Hematopoietic multipotent progenitor cell (in vitro differentiated cells): ENCODE measurements at regions not wholly inside any gene's neighbourhood (a gene's known extent, or its start where the extent isn't known, plus 50 kb on each side); places are given as distances from the start of the nearest gene placed in this dataset.

Experiments
- DNase-seq, 3 donors: peaks; one replicate each; pipeline ENCODE4 v3.0.0-alpha.2; 2011 to 2015; ENCODE audit warnings: low read depth in 2 of 3, low spot score in 2 of 3

DNA sequence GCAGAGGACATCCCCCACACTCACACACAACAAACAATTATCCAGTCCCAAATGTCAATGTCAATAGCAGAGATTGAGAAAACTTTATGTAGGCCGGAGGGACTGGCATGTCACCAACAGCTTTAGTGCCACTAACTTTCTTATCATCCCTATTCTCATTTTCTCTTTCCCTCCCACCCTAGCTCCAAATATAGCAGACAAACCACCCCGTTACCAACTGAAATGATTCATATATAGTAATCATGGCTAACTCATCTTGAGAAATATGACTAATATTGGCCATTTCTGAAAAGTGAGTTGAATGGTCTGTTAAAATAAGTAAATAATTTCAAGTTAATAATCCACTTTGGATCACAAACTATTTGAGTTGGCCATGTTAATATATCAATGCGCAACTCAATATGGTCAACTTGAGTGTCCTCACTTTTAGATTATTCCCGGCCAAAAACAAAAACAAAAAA, 242.1 kb upstream of the RND3 start:
- no peak for DNase-seq

DNA sequence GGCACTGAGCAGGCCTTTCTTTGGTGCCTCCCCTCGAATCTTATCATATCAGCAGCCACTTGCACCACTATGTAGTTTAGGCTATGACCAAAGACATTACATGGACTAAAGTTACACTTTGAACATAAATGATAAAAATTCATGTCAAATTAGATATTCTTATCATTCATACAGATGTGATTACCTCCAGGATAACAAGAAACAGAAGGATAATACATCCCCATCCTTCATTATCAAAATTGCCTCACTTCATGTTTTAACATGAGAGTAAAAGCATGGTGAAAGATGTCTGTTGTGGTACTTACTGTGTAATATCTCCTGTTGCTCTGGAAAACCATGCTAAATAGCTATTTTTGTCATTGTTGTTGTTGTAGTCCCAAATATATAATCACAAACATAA, 230.8 kb upstream of the RND3 start:
- DNase-seq: no peak

DNA sequence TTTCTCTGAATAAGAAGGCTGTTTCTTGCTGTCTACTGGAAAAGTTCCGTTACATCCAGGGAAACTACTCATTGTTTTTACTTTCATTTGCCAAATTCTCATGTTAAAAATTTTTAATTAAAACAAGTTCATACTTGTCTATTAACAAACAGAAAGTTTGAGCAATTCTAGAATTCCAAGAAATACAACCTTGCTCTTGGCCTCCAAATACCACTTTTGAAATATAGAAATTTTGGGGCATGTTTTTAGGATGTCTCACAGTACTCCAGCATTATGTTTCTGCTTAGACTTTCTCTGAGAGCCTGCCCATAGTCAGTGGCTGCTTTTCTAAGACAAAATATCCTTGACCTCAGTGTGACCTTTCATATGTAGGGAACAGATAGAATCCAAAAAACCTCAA, 228.7 kb upstream of the RND3 start:
- DNase-seq: no peak

DNA sequence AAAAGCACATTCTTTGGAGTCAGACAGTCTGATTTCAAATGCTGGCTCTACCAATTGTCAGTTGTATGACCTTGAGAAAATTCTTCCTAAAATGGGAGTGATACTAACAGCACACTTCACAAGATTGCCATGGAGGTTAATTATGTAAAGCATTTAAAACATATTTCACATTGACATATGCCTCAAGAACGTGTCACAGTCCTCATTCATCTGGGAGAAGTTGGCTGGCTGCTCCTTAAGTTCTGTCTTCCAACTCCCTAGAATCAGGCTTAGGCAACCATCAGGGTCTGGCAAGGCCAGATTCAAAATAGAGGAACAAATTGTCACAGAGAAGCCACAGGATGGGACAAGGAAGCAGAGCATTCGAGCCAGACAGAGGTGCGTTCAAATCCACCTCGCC, 228.0 kb upstream of the RND3 start:
- no peak for DNase-seq

DNA sequence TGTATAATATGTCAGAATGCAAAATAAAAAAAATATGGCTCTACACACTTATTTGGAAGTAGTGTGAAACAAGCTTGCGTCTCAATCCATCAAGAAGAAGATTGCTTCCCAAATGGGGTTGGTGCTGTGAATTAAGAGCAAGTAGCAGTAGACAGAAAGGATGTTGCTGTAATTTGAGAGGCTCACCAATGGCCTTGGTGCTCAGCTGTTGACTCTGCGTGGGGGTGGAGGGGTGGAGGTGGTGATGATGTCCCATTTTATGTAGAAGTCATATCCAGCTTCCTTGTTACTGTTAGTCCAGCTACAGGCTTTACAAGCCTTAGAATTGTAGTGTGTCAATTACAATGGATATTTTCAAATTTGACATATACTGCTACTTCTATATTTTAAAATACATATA, 223.4 kb upstream of the RND3 start:
- DNase-seq: no peak

DNA sequence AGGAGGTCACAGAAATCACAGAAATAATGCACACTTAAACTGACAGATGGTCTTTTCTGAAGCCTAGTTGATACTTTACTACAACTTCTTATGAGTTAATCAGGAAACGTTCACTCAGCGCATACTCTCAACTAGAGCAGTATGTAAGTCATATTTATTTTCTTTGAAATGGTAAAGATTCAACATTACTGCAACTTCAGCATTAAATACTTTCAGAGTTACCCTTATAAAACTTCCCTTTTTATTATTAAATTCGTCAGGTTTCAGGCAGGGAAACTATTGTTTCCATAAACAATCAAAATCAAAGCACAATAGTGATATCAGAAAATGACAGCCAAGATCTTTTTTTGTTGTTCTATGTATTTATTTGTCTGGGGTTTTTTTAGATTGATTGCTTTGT, 222.6 kb upstream of the RND3 start:
- DNase-seq: no peak

DNA sequence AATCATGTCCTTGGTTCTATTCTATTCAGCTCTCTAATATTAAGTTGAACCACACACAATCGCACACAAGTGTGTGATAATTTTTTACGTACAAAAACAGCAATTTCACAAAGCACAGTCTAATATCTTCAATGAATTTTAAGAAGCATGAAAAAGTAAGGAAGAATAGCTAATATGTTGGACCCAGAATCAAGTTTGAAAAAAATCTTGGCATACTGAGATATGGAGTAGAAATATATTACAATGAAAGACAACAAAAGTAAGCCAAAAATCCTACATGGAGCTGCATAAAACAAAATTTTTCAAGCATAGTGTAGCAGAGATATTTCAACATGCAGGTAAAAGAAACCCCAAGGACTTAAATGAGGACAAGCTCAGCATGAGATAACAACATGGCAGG, 219.1 kb upstream of the RND3 start:
- no peak for DNase-seq

DNA sequence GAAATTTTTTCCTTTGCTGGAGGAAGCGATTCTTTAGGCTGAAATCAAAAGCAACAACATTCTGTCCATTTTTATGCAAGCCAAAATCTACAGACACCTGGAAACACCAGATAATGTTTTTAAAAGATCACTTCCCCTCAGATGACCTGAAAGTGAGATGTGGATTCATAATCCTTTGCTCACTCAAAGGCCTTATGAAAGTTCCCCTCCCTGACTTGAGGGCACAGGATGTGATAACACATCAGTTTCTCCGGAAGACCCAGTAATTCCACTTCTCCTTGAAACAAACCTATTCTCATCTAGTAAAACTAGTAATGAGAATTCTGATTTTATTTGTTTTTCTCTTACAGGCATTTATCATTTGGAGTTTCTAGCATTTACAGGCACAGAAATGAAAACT, 218.3 kb upstream of the RND3 start:
- DNase-seq: no peak

DNA sequence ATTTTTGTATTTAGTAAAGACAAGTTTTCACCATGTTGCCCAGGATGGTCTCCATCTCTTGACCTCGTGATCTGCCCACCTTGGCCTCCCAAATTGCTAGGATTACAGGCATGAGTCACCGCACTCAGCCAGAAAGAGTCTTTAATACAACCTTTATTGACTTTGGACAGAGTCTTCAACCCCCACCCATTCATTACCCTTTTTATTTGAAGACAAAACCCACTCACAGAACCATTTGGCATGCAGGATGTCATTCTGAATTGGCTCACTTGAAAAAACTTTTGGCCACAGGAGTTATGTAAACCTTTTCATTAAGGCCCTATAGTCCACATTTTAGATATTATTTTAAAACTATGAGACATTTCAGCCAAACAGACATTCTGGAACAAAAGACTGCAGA, 217.9 kb upstream of the RND3 start:
- DNase-seq: no peak

DNA sequence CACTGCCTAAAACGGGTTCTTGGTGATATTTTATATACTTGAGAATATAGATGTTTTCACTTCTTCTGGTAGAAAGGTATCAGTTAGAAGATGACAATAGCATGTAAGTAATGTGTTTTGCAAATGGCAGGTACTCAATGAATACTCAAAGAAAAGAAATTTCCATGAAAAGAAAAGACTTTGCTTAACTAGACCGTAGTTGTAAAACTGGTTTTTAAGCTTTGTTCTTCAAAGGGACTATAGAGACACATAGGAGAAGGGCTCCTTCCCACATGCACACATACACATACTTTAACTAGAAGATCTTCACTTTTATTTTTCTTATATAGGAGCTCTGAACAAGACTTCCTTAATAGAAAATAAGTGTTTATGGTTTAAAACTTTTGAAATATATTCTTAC, 215.3 kb upstream of the RND3 start:
- no peak for DNase-seq

DNA sequence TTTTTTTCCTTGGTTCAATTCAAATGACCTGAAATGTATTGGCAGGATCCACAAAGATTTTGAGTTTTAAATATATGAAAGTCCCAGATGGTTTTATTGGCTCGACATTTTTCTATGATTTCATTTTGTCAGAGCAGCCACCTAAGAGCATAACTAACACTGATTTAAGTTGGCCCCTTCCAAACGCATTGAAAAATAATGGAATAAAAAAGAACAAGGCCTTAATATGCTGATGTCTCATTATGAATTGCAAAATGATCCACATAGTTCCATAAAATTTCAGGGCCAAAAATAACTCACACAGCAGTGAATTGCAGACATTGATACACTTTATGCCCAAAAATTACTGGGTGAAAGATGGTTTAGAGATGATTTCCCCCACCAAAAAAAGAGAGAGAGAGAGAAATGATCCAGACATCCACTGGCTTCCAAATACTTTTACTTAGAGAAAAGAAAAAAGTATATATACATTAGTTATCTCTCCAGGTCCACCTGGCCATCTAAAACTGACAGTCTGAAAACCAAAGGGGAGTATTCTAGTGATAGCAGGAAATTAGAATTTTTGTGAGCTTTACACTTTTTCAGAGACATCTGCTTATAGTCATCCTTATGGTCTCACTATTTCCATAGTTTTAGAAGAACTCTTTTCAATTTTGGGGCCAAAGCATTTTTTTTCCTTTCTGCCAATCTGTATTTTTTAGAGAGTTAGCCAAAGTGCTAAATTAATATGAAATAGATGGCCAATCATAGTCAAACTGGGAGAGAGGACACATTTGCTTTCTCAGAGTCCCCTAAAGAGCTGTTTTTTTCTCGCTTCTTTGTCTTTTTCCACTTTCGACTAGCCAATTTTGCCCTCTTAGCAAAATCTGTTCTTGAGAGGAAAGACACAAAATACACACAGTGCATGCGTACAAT, 213.5 kb upstream of the RND3 start:
- DNase-seq: no peak

DNA sequence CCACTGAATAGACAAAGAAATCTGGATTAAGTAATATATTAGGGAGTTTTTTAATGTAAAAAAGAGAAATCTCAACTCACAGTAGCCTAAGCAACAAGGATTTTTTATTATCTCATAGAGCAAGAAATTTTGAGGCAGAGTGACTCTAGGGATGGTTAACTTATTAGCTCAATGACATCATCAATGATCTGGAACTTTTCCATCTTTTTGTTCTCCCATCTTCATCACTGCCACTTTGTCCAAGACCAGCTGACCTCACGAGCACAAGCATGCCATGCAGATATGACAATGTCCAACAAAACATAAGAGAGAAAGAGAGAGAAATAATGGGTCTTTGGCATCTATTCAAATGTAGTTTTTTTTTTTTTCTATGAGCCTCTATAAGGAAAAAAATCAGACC, 211.8 kb upstream of the RND3 start:
- DNase-seq: no peak

DNA sequence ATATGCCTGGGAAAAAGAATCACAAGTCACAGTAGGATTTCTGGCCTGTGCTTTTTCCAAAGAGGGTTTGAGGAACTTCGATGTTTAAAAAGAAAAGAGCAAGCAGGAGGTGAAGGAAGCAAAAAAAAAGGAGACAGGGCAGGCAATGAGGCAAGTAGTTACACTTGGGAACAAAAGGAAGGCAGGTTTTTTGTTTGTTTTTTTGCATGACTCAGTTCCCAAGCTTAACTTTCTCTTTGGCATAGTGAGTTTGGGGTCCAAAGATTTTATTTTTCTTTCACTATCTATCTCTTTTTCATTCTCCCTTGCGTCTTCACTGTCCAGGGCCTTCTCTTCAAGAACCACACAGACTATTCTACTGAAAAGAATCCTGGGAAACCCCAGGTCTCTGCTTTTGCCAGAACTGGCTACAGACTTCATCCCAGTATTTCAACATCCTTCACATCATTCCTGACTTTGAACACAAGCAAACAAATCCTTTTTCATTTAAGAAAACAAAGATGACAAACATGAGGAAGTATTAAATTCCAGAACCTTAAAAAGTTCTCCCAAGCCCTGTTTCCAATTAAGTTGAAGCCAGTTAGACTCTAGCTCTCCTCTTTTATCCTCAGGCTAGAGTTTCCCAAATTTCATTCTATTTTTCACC, 210.7 kb upstream of the RND3 start:
- no peak for DNase-seq

DNA sequence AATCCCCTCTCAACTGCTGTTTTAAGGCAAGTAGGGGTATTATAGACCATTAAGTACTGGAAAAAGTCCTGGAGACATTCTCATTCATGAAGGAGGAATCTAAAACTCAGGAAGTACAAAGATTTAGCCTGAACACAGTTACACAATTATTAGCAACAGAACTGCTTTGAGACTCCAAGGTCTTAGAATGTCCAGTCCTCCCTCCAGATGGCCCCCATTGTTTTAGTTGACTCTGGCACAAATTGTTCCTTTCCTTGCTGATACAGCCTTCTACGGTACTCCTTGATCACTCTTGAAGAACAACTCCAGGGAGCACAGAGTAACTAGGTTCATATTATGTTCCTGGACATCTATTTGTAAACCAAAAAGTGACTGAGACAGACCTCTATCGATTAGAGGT, 210.1 kb upstream of the RND3 start:
- no peak for DNase-seq

DNA sequence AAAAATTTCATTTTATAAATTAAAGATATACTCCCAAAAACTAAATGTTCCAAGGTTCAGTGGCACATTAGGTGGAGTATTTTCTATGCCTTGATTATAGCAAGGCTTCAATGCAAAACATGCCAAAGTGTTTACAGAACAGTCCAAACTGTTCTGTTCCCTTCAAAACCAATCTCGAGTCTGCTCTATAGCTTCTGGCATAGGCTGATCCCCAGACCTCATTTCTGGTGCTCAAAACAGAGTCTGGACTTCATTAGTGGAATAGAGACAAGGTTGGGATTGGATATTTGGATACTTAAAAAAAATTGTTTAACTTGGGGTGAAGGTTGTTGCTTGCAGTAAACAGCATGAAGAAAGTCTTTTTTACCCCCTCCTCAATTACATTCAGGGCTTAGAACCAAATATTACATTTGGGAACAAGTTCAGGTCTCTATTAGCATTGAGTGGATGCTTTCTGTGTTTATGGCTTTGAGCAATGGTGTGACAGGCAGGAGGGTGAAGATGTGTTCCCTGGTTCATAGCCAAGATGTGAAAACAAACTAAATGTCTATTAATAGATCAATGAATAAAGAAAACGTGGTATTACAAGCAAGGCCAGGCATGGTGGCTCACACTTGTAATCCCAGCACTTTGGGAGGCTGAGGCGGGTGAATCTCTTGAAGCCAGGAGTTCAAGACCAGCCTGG, 208.1 kb upstream of the RND3 start:
- DNase-seq: no peak

DNA sequence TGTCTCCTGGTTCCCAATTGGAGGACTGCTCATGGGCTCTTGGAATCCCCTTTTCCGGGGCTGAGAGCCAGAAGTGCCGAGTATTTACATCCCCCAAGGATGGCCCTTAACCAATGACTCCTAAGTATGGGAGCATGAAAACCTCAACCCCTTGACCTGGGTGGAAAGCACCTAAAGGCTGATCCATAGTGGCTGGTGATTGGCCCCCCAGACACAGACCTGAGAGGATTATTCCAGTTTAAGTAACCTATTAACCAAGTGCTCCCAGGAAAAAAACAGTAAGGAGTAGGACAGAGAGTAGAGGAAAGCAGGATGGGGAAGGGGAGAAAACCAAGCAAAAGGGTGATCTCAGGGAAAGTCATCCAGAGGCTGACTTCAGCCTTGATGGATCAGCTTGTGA, 206.1 kb upstream of the RND3 start:
- DNase-seq: no peak

DNA sequence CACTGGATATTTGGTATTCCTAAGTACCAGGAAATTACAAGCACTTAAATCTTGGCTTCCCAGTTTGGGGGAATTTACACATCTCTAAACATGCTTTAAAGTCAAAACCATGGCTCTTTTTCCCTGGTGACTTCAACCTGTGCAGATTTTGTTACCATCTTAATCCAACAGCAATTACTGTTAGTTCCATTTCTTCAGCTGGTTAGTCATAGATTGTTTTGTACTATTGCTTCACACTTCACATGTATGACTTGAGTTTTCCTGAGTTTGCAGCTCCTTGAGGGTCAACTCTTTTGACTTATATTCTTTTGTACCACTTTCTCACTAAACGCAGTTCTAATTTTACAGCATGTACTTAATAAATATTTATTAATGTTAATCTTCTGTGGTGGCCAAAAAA, 203.4 kb upstream of the RND3 start:
- no peak for DNase-seq

DNA sequence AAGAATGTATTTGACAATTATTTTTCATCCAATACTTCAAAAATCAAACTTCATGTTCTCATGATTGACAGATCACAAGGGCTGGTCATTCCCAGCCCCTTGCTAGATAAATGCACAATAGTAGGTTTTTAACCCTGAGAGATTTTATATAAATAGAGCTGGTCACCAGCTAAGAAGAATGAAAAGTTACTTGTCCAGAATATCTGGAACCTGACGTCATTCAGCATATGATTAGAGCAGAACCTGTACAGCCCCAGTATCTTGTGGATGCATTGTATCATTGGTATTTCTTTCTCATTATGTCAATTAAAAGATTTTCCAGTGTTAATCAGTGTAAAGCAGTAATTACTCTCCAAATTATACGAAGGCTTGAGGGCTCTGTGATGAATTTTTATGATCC, 202.8 kb upstream of the RND3 start:
- DNase-seq: no peak

DNA sequence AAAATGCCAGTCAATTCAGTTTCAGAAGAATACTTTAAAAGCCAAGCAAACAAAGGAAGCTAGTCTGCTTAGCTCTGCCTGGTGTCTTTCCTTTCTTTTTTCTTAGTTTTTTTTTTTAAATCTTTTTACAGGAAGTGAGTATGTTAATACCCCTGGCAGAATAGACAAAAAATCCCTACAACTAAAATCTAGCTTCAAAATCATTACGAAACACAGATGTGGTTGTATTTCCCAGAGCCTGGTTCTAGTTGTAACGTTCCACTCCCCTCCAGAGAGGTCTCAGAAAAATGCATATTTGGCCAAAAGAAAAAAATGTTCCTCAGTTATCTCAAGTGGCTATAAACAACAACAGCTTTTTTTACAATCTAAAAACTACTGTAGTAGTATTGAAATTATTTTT, 202.1 kb upstream of the RND3 start:
- no peak for DNase-seq

DNA sequence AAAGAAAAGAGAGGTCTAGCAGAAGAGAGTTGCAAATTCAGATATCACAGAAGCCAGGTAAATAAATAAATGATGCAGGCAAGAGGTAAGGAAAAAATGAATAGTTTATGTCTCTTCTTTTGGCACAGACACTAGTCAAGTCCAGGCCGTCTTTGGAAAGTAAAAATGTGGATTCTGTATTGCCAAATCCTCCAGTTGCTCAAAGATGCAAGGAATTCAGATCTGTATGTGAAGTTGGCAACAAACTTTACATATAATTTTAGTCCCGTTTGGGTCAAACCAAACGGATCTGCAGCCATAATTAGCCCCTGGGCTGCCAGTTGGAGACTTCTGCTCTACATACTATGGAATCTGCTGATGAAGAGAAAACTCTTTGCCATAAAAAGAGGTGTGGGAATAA, 200.5 kb upstream of the RND3 start:
- DNase-seq: no peak

DNA sequence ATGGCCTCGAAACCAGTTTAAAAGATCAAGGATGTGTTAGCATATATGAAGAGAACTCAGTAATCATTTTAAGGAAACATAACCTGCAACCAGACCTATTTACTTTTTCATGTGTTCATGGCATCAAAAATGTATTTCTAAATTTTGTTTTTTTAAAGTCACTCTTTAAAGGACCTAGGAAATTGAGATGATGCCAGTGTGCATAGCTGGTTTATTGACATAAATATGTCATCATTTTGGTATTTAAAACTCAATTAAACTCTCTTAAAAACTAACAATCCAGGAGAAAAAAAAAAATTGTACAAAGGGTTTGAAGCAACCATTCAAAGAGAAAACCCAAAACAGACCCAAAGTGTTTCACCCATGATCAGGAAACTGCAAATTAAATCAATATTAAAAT, 198.9 kb upstream of the RND3 start:
- no peak for DNase-seq
